IgD-negative memory B cell (primary cell): ENCODE measurements at regions not wholly inside any gene's neighbourhood (a gene's known extent, or its start where the extent isn't known, plus 50 kb on each side); places are given as distances from the start of the nearest gene placed in this dataset.

Experiments
- H3K27ac Mint-ChIP-seq, 3 donors: one replicate each; pipeline ENCODE4 v1.8.0; 2020 to 2022; ENCODE audit warnings: mild to moderate bottlenecking in 3 of 3, mixed read lengths in 3 of 3, moderate library complexity in 1 of 3
- H3K27me3 Mint-ChIP-seq: one replicate; pipeline ENCODE4 v1.8.0; 2021; ENCODE audit warnings: mixed read lengths
- H3K36me3 Mint-ChIP-seq: one replicate; pipeline ENCODE4 v1.8.0; 2020; ENCODE audit warnings: mild to moderate bottlenecking, mixed read lengths
- H3K4me1 Mint-ChIP-seq, 3 donors: one replicate each; pipeline ENCODE4 v1.8.0; 2020 to 2022; ENCODE audit warnings: mixed read lengths in 3 of 3, mild to moderate bottlenecking in 1 of 3
- H3K4me3 Mint-ChIP-seq, 4 donors: one replicate each; pipeline ENCODE4 v1.8.0; 2020 to 2022; ENCODE audit warnings: mild to moderate bottlenecking in 4 of 4, mixed read lengths in 4 of 4, moderate library complexity in 3 of 4
- H3K9me3 Mint-ChIP-seq, 3 donors: one replicate each; pipeline ENCODE4 v1.8.0; 2020 to 2021; ENCODE audit warnings: mixed read lengths in 3 of 3, mild to moderate bottlenecking in 1 of 3

- H3K36me3 Mint-ChIP-seq = peaks cover 2% of the 10 kb centered on the region
- H3K27me3 Mint-ChIP-seq = peaks cover 4% of the 10 kb centered on the region
- no peak overlapping the region for H3K27ac Mint-ChIP-seq
- H3K4me1 Mint-ChIP-seq = peaks cover 0 to 1% (median 0%) of the 10 kb centered on the region in 3 donors
- H3K4me3 Mint-ChIP-seq = no peak overlapping the region
- H3K9me3 Mint-ChIP-seq = peaks cover 3 to 10% (median 3%) of the 10 kb centered on the region in 3 donors
These were observed 83.7 kb downstream of the PHETA1 start for GRCh38 chr12:111285200-111285599.

- Mint-ChIP-seq H3K9me3 (peaks cover 3 to 10% (median 3%) of the 10 kb centered on the region in 3 donors), H3K27me3 (peaks cover 4% of the 10 kb centered on the region), H3K27ac (peak overlapping the region in 1 of 3 donors; percentile 21), H3K36me3 (peaks cover 2% of the 10 kb centered on the region), H3K4me1 (no peaks in the 10 kb centered on the region), H3K4me3 (no peak overlapping the region)
These were observed 84.2 kb downstream of the PHETA1 start for GRCh38 chr12:111284709-111285108.

DNA sequence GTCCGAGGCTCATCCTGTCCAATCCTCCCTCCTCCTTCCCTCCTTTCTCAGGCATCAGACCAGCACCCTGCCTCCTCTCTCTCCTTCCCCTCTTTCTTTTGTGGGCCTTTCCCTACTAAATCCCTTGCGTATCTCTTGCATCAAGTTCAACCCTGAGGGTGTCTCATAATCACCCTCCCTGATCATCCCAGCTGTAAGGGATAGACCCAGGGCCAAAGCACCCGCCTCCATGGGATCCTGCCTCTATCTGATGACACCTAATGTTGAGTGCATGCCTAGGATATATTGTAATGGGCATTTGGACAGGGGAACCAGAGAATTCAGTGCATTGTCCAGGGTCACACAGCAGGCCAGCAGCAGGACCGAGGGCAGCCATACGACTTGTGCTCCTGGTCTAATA, 84.9 kb downstream of the PHETA1 start:
- Mint-ChIP-seq H3K4me1 (no peaks in the 10 kb centered on the region), H3K27me3 (peaks cover 6% of the 10 kb centered on the region), H3K36me3 (peaks cover 2% of the 10 kb centered on the region), H3K9me3 (peaks cover 3 to 10% (median 3%) of the 10 kb centered on the region in 3 donors), H3K27ac (peak overlapping the region in 1 of 3 donors; percentile 81), H3K4me3 (peak overlapping the region in 1 of 4 donors; percentile 24)

DNA sequence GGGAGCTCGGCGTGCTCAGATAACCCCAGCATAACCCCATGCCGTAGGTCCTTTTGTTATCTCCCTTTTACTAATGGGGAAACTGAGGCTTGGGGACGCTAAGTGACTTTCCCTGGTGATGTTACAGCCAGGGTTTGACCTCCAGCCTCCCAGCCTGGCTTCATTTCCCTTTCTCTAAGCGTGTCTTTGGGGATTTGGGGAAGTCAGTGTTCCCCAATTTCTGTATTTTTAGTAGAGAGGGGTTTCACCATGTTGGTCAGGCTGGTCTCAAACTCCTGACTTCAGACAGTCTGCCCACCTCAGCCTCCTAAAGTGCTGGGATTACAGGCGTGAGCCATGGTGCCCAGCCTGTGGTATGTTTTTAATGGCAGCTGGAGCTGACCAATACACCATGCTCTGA, 85.4 kb downstream of the PHETA1 start:
- Mint-ChIP-seq H3K27me3 (peaks cover 10% of the 10 kb centered on the region), H3K4me3 (no peak overlapping the region), H3K27ac (peak overlapping the region in 1 of 3 donors; percentile 81), H3K4me1 (no peaks in the 10 kb centered on the region), H3K9me3 (peaks cover 3 to 10% (median 3%) of the 10 kb centered on the region in 3 donors), H3K36me3 (peaks cover 2% of the 10 kb centered on the region)

GRCh38 chr12:111277570-111277969, 91.3 kb downstream of the PHETA1 start:
- Mint-ChIP-seq H3K27me3 (peaks cover 15% of the 10 kb centered on the region), H3K4me3 (no peak overlapping the region), H3K4me1 (no peaks in the 10 kb centered on the region), H3K9me3 (peaks cover 3 to 10% (median 3%) of the 10 kb centered on the region in 3 donors), H3K27ac (no peak overlapping the region), H3K36me3 (peaks cover 2% of the 10 kb centered on the region)

DNA sequence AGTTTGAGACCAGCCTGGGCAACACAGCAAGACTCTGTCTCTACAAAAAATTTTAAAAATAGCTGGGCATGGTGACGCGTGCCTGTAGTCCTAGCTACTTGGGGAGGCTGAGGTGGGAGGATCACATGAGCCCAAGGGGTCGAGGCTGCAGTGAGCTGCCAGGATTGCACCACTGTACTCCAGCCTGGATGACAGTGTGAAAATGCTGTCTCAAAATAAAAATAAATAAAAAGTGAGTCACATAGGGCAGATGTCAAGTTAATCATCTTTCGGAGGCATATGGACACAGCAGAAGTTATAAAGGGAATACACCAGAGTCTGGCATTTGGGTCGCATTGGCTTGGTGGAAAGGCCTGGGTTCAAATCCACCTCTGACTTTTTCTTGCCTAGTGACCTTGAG, 92.7 kb downstream of the PHETA1 start:
- peaks cover 2% of the 10 kb centered on the region for H3K36me3 Mint-ChIP-seq
- no peak overlapping the region for H3K27ac Mint-ChIP-seq
- peaks cover 12% of the 10 kb centered on the region for H3K27me3 Mint-ChIP-seq

GRCh38 chr12:111275308-111275707, 93.6 kb downstream of the PHETA1 start:
- H3K4me1 Mint-ChIP-seq = no peaks in the 10 kb centered on the region
- H3K36me3 Mint-ChIP-seq = no peaks in the 10 kb centered on the region
- peaks cover 0 to 3% (median 0%) of the 10 kb centered on the region in 3 donors for H3K9me3 Mint-ChIP-seq
- H3K27ac Mint-ChIP-seq = no peak overlapping the region
- peaks cover 17% of the 10 kb centered on the region for H3K27me3 Mint-ChIP-seq
- no peak overlapping the region for H3K4me3 Mint-ChIP-seq

More for the DNA sequence above, 92.7 kb downstream of the PHETA1 start:
- peaks cover 3 to 10% (median 3%) of the 10 kb centered on the region in 3 donors for H3K9me3 Mint-ChIP-seq
- no peaks in the 10 kb centered on the region for H3K4me1 Mint-ChIP-seq
- H3K4me3 Mint-ChIP-seq = no peak overlapping the region

DNA sequence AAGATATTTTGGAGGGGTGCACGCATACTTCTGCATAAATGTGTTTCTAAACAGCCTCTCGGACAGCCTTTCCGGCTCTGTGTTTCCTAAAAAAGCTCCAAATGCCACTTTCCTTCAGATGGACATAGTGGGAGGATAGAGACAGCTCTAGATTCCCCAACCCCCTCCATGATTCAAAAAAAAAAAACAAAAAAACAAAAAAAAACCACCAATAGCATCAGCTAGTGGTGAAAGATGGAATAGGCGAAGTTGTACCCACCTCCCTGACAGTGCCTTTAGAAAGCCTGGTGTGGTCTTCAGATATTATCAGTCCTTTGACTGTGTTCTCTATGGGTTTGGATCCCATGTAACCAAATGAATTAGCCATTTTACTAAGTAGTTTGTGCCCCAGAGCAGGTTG, 94.1 kb downstream of the PHETA1 start:
- Mint-ChIP-seq H3K27ac (no peak overlapping the region), H3K4me3 (no peak overlapping the region), H3K27me3 (peaks cover 17% of the 10 kb centered on the region), H3K9me3 (peaks cover 0 to 3% (median 0%) of the 10 kb centered on the region in 3 donors), H3K36me3 (no peaks in the 10 kb centered on the region), H3K4me1 (no peaks in the 10 kb centered on the region)

DNA sequence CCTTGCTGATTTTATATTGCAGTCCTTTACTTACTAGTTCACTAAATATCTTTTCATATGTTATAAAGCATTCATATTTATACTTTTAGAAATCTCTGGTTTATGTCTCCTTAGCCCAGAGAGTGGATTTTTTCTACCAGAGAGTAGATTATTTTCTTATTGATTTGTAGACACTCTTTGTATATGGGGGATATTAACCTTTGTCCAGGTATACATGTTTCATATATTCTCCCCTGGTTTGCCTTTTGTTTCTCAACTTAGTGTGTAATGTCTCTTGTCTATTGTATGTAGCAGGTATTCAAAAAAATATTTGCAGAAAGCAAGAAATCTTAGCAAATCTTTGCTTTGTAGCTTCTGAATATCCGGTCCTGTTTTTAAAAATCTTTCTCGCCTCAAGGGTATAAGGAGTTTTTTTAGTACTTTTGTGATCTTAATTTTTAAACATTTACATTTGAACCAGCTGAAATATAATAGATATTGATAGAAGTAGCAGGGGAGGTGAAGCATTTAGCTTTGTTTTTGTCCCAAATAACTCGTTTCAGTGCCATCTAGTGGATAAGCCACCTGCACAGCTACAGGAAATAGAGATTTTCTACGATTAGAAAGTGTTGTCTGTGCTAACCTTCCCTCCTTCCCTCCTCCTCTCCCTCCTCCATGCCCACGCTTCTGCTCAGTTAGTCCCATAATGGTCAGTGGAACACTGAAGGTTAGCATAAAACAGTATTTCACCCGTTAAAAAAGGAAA, 97.0 kb downstream of the PHETA1 start:
- Mint-ChIP-seq H3K27ac (no peak overlapping the region), H3K9me3 (peaks cover 0 to 3% (median 0%) of the 10 kb centered on the region in 3 donors), H3K36me3 (no peaks in the 10 kb centered on the region), H3K4me1 (peaks cover 0 to 1% (median 0%) of the 10 kb centered on the region in 3 donors), H3K27me3 (peaks cover 8% of the 10 kb centered on the region), H3K4me3 (peak overlapping the region in 1 of 4 donors; percentile 40)

- Mint-ChIP-seq H3K4me1 (peaks cover 0 to 1% (median 0%) of the 10 kb centered on the region in 3 donors), H3K9me3 (peaks cover 0 to 3% (median 0%) of the 10 kb centered on the region in 3 donors), H3K4me3 (no peak overlapping the region), H3K27me3 (peaks cover 8% of the 10 kb centered on the region), H3K36me3 (no peaks in the 10 kb centered on the region), H3K27ac (no peak overlapping the region)
These were observed 98.1 kb downstream of the PHETA1 start for GRCh38 chr12:111270774-111271173.

- Mint-ChIP-seq H3K4me3 (no peak overlapping the region), H3K9me3 (peaks cover 0 to 3% (median 0%) of the 10 kb centered on the region in 3 donors), H3K36me3 (no peaks in the 10 kb centered on the region), H3K27me3 (peaks cover 8% of the 10 kb centered on the region), H3K4me1 (peaks cover 0 to 1% (median 0%) of the 10 kb centered on the region in 3 donors), H3K27ac (no peak overlapping the region)
These were observed 98.7 kb downstream of the PHETA1 start for GRCh38 chr12:111270239-111270638.

DNA sequence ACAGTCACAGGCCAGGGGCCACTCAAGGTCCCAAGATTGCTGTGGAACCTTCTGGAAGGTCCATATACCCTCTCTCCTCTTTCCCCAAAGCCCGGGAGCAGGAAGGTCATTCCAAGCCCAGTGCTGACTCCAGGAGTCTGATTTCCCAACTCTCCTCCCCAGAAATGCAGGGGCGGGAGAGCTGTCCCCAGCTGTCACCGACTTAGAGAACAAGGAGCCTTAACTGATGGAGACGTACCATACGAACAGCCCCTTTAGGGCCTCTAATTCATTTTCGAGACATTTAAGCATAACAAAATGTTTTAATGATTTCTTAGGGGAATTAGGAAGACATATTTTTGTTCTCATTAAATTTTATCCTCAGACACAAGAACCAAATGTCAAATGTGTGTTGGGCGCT, 99.2 kb downstream of the PHETA1 start:
- Mint-ChIP-seq H3K4me3 (no peak overlapping the region), H3K36me3 (no peaks in the 10 kb centered on the region), H3K4me1 (peaks cover 0 to 1% (median 0%) of the 10 kb centered on the region in 3 donors), H3K27ac (no peak overlapping the region), H3K27me3 (peaks cover 8% of the 10 kb centered on the region), H3K9me3 (peaks cover 0 to 3% (median 0%) of the 10 kb centered on the region in 3 donors)

GRCh38 chr12:111268738-111269572, 99.9 kb downstream of the PHETA1 start:
- Mint-ChIP-seq H3K4me3 (no peak overlapping the region), H3K27me3 (peaks cover 8% of the 10 kb centered on the region), H3K36me3 (no peaks in the 10 kb centered on the region), H3K9me3 (peaks cover 0 to 3% (median 0%) of the 10 kb centered on the region in 3 donors), H3K27ac (no peak overlapping the region), H3K4me1 (peaks cover 0 to 1% (median 0%) of the 10 kb centered on the region in 3 donors)

- Mint-ChIP-seq H3K36me3 (no peaks in the 10 kb centered on the region), H3K27me3 (peaks cover 6% of the 10 kb centered on the region), H3K4me3 (no peak overlapping the region), H3K4me1 (peaks cover 0 to 1% (median 0%) of the 10 kb centered on the region in 3 donors), H3K27ac (no peak overlapping the region), H3K9me3 (peaks cover 0 to 3% (median 0%) of the 10 kb centered on the region in 3 donors)
These were observed 101.8 kb downstream of the PHETA1 start for GRCh38 chr12:111267144-111267543.
